ENCODE measurements at regions not wholly inside any gene's neighbourhood (a gene's known extent, or its start where the extent isn't known, plus 50 kb on each side); places are given as distances from the start of the nearest gene placed in this dataset.

DNA sequence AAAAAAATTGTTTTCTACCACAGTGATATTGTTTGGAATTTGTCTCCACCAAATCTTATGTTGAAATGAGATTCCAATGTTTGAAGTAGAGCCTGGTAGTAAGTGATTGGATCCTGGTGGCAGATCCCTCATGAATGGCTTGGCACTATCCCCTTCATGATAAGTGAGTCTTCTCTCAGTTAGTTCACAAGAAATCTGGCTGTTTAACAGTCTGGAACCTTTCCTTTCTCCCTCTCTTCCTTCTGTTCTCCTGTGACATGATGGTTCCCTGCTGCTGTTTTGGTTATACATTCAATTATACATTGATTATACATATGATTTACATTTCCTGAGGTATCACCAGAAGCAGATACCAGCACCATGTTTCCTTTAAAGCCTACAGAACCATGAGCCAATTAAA, 442.2 kb downstream of the SLC6A15 start:
- TF ChIP-seq POLR2AphosphoS5 (IDR thresholded peaks at IDR 0.05) = no peak
- TF ChIP-seq, protein P1, sequence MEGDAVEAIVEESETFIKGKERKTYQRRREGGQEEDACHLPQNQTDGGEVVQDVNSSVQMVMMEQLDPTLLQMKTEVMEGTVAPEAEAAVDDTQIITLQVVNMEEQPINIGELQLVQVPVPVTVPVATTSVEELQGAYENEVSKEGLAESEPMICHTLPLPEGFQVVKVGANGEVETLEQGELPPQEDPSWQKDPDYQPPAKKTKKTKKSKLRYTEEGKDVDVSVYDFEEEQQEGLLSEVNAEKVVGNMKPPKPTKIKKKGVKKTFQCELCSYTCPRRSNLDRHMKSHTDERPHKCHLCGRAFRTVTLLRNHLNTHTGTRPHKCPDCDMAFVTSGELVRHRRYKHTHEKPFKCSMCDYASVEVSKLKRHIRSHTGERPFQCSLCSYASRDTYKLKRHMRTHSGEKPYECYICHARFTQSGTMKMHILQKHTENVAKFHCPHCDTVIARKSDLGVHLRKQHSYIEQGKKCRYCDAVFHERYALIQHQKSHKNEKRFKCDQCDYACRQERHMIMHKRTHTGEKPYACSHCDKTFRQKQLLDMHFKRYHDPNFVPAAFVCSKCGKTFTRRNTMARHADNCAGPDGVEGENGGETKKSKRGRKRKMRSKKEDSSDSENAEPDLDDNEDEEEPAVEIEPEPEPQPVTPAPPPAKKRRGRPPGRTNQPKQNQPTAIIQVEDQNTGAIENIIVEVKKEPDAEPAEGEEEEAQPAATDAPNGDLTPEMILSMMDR (IDR thresholded peaks at IDR 0.05 in 8 of 11, conservative IDR thresholded peaks at IDR 0.05 in 3 of 11) = no peak
- TF ChIP-seq POLR2A (IDR thresholded peaks at IDR 0.05) = no peak

Measured in spleen (tissue), 7 donors.